NCI-H2227 (cell line): ENCODE measurements at regions not wholly inside any gene's neighbourhood (a gene's known extent, or its start where the extent isn't known, plus 50 kb on each side); places are given as distances from the start of the nearest gene placed in this dataset.

Experiments used
- DNase-seq: peaks from one replicate; lab custom pipeline; 2025; ENCODE audit not compliant: unreplicated experiment; lab: John Stamatoyannopoulos, UW

DNA sequence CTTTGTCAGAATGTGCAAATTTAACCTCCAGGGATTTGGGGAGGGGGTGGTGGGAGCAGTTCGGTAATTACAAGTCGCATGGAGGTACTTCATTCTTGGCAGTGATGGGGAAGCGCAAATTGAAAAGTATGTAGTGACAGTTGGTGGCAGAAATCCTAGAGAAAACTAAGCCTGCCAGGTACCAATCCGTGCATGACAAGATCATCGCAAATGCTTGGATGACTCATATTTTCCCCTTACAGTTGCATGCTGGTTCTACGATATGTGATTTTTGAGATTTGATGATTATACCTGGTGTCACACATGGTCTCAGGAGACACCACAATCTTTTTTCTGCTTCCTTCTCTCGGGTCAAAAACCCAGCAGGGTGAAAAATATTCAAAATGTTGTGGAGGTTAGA, 479.7 kb upstream of the ID2 start:
- DNase-seq, result no peak

GRCh38 chr2:8203364-8203763, 478.5 kb upstream of the ID2 start:
- no peak for DNase-seq

DNA sequence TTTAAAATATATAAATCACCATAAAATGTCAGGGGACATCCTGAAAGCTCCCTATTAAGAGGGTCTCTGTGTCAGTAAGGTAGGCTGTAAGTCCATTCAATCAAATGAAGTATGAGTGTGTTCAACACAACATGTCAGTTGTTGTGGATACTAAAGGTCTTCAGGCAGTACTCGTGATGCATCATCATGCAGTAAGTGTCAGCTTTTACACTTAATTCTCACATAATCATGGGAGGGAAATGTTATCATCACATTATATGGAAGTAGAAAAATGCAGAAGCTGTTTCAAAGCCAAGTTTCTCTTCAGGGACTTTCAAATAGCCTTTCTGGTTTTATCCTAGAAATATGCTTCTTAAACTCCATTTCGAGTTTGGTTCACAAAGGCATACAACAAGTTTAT, 477.1 kb upstream of the ID2 start:
- DNase-seq, result no peak

DNA sequence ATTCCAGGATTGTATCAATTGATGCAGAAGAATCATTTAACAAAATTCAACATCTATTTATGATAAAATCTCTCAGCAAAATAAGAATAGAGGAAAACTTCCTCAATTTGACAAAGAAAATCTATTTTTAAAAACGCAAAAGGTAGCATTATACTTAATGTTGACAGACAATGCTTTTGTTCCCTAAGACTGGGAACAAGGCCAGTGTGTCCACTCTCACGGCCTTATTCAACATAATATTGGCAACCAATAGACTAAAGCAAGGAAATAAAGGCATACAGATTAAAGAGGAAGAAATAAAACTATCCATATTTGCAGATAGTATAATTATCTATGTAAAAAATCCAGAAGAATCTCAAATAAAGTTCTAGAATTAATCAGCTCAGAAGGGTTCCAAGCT, 472.4 kb upstream of the ID2 start:
- DNase-seq, result no peak

DNA sequence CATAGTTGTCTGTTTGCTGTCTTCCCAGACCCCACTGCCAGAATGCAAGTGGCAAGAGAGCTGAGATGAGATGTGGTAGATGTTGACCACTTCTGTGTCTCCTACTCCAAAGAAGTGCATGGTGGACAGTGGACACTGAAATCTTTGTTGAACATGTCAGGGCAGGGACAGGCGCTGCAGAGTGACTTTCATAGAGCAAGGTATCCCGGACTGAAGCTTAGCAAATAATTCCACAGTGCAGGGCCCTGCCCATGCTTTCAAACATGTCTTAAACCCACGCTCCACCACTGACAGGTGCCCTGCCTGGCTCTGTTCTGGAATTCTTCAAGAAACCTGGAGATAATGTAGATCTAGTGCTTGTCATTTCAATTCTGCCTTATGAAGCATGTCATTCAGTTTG, 470.5 kb upstream of the ID2 start:
- no peak for DNase-seq

DNA sequence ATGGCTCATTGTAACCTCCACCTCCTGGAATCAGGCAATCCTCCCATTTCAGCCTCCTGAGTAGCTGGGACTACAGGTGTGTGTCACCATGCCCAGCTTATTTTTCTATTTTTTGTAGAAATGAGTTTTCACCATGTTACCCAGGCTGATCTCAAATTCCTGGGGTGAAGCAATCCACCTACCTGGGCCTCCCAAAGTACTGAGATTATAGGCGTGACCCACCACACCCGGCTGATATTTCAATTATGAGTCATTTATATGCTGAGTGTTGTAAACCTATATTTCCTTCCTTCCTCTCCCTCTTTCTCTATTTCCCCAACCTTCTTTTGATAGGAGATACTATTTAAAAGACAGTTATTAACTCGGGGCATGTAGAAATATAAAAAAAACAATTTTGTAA, 469.6 kb upstream of the ID2 start:
- no peak for DNase-seq

DNA sequence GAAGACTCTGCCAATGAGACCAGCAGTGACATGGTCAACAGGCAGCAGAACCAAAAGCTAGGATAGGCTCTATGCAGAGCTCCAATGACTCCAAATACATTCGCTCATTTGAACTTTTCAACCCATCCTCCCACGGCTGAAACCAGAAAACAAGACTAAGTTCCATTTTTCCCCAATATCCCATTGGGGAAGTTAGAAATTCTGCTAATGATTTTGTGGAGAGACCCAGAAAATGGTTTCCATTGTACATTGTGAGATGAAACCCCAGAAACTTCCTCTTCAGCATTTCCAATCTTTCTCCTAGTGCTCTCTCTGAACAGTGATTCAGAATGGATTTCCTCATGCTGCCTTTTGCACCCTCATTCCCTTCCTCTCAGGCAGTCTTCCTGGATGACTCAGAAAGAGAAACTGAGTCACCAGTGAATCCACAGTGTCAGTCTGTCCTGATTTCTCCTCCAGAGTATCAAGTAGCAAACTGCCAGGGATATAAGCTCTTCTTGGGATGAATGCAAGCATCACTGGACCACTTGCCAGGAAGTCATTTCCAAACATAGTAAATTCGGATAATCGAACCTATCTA, 467.7 kb upstream of the ID2 start:
- DNase-seq, result no peak

DNA sequence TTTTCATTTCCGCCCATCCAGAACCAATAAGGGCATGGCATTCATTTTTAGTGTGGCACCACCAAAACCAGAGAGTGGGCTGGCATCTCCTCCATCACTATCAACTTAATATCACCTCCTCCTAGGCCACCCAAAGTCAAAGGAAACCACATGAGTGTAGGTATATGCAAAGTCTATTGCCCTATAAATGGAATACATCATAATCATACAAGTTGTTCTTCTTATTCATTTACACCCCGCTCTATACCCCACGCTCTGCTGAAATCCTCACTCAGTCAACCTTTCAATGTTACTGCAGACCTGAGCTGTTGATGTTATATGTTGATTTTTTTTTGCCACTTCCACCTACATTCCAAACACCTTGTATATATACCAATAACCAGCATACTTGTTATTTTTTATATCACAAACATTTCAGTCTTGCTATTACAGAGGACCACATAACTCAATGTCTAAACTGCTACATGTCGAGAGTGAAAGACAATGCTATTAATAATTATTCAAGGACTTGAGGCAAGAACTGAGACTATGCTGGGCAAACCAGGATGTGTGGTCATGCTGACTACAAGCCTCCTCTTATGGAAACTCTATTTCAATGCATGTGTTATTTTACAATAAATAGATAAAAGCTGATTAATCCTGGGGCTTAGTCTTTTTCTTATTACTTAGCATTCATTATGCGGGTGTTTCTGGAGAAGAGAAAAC, 466.5 kb upstream of the ID2 start:
- no peak for DNase-seq

GRCh38 chr2:8215982-8216381, 465.9 kb upstream of the ID2 start:
- DNase-seq, result no peak

GRCh38 chr2:8216397-8216796, 465.5 kb upstream of the ID2 start:
- no peak for DNase-seq

GRCh38 chr2:8217468-8218030, 464.3 kb upstream of the ID2 start:
- peak; percentile 46 for DNase-seq

- DNase-seq, result no peak
These were observed 462.8 kb upstream of the ID2 start for GRCh38 chr2:8219096-8219495.

DNA sequence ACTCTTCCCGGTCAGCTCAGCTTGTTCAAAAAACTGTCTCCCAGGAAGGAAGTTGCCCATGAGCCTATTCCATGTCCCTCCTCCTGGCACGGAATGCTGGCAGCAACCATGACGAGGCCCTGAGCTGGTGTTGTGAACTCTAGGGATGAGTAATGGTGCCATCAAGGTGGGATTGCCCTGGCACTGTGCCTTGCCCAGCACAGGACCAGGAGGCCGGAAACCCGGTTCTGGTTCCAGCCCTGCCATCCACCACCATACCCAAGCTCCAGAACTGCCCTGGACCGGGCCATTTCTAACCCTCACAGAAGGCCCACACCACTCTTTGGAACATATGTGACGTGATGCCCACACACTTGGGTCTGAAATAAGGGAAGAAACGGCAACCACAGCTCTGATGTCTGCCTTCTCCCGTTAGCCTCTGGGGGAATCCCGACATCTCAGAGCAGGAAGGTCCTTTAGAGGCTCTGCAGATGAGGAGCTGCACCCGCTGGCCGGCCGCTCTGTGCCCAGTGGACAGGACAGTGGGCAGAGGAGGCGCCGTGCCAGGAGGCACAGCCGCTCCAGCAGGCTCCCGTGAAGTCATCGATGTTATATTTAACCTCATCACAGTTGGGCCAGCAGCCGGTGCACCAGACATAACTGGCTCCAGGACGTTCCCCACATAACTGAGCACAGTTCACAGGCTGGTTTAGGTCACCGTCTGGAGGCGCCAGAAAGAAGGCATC, 462.1 kb upstream of the ID2 start:
- no peak for DNase-seq

DNA sequence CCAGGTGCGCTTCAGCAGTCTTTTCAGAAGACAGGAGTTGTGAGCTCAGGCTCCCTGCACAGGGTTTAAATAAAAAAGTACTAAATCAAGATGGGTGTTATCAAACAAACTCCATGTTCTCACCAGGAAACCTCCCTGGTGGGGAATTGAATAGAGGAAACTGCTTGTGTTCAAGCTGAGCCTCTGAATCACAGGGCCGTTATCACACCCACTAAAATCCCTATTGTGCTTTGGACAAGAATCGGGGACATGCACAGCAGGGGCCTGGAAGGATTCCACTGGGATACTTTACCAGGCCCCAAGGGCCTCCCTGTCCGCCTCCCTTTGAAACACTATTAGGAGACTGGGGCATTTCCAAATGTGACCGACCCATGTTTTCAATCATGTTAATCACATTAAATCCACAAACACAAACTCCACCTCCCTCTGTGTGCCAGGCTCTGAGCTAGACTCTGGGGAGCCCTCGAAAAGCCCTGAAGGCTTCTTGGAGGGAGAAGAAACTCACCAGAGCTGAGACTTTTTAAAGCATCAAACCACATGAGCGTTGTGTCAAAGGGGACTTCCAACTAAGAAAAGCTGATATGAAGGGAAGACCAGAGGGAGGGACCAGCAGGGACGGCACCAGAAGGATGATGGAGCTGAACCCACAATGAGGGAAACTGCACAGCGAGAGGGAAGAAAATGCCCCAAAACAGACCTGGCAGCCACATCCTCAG, 458.7 kb upstream of the ID2 start:
- no peak for DNase-seq

DNA sequence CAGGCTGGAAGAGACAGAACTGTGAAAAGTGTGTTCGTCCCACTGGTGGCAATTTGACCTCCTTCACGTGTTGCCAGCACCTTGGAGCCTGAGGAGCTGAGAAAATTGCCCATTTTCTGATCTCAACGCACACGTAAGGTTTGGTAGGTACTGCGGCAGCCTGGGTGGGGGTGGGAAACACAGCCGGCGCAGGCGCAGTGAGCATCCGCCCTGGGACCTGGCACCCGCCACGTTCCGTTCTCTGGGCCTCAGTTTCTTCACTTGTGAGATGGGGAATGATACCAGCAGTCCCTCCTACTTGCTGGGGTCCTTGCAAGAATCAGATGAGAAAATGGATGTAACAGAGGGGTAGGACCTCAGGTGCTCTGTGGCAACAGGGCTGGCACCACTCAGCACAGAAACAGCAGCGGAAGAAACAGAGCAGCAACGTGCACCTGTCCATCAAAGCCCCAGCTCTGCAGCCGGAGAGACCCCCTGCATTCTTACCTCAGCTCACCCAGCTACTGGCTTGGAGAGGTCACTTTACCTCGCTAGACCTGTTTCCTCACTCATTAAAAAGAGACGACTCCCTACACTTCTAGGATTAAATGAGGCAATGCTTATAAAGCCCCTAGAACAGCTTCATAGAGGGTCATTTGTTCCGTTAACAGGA, 458.0 kb upstream of the ID2 start:
- no peak for DNase-seq

DNA sequence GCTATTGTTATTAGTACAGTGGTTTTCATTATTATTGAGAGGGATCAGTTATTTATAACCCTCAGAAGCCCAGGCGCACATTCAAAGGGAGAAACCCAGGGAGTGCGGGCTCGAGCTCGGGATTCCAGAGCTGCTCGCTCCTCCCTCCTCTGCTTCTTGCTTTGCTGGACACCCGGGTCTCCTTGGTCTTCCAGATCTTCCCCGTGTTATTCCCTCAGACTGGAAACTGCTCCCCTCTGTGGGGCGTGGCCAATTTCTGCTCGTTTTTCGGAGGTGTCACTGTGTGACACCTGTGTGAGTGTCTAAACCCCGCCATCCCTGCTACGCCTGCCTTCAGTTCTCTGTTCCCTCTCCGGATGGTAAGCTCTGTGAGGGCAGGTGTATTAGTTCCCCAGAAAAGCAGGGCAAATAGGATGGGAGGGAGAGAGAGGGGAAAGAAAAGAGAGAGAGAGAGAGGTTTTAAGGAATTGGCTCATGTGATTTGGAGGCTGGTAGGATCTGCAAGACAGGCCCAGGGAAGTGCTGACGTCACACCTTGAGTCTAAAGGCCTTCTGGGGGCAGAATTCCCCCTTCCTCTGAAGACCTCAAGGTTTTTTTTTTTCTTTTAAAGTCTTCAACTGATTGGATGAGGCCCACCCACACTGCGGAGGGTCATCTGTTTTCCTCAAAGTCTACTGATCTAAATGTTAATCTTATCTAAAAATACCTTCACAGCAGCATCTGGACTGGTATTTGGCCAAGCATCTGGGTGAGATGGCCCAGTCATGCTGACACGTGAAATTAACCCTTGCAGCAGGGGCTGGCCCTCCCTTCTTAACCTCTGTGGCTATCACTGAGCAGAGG, 457.3 kb upstream of the ID2 start:
- DNase-seq, result no peak

GRCh38 chr2:8225266-8225665, 456.6 kb upstream of the ID2 start:
- no peak for DNase-seq

DNA sequence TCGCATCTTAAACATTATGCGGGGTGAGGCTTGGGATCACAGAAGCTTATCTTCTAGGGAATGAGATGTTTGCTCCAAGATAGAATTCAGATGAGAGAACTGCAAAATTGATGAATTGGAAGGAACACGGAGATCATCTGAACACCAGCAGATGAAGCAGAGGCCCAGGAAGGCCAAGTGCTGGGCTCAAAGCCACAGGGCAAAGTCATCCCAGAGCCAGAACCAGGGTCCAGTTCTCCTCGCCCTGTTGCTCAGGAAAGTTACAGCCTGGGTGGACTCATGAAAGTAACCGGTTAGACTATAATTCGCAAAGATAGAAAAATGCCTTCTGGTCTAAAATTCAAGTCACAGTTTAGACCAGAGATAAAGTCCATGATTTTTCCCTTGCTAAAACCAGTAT, 456.1 kb upstream of the ID2 start:
- no peak for DNase-seq

- no peak for DNase-seq
These were observed 452.3 kb upstream of the ID2 start for GRCh38 chr2:8229546-8229986.

- DNase-seq, result no peak
These were observed 451.4 kb upstream of the ID2 start for GRCh38 chr2:8230466-8230865.
